Superior temporal gyrus (tissue), 1 donor: ENCODE measurements at regions not wholly inside any gene's neighbourhood (a gene's known extent, or its start where the extent isn't known, plus 50 kb on each side); places are given as distances from the start of the nearest gene placed in this dataset.
"Not testable (repeated sequence)": the region's sequence is repeated elsewhere in the genome, so short reads cannot be mapped to it uniquely, and the experiment has no call there.

ENCODE experiments used
- DNase-seq: peaks from one replicate; pipeline ENCODE4 v3.0.0-alpha.2; 2016; ENCODE audit errors: extremely low spot score

GRCh38 chr18:66440433-66440832 lies 163.5 kb downstream of the CDH19 start:
- no peak for DNase-seq

GRCh38 chr18:66439670-66440069 lies 164.2 kb downstream of the CDH19 start:
- DNase-seq: no peak

- DNase-seq: no peak
These were observed 165.0 kb downstream of the CDH19 start for GRCh38 chr18:66438711-66439536.

GRCh38 chr18:66432636-66433035 lies 171.3 kb downstream of the CDH19 start:
- DNase-seq: no peak

GRCh38 chr18:66428795-66429194 lies 175.1 kb downstream of the CDH19 start:
- no peak for DNase-seq

- DNase-seq: no peak
These were observed 184.5 kb downstream of the CDH19 start for GRCh38 chr18:66419400-66419799.

GRCh38 chr18:66410692-66411091 lies 193.2 kb downstream of the CDH19 start:
- DNase-seq: no peak

GRCh38 chr18:66395671-66396218 lies 208.1 kb downstream of the CDH19 start:
- DNase-seq: no peak

- no peak for DNase-seq
These were observed 210.4 kb downstream of the CDH19 start for GRCh38 chr18:66393463-66393862.

- DNase-seq: no peak
These were observed 226.6 kb downstream of the CDH19 start for GRCh38 chr18:66377291-66377690.

- not testable (repeated sequence) for DNase-seq
These were observed 228.5 kb downstream of the CDH19 start for GRCh38 chr18:66375391-66375790.

- DNase-seq: no peak
These were observed 256.9 kb downstream of the CDH19 start for GRCh38 chr18:66346833-66347588.

- no peak for DNase-seq
These were observed 259.7 kb downstream of the CDH19 start for GRCh38 chr18:66344227-66344626.

GRCh38 chr18:66342577-66342976 lies 261.3 kb downstream of the CDH19 start:
- no peak for DNase-seq

- DNase-seq: no peak
These were observed 269.4 kb downstream of the CDH19 start for GRCh38 chr18:66334534-66334933.

GRCh38 chr18:66329716-66330115 lies 274.2 kb downstream of the CDH19 start:
- no peak for DNase-seq

GRCh38 chr18:66328296-66328878 lies 275.5 kb downstream of the CDH19 start:
- no peak for DNase-seq

- DNase-seq: no peak
These were observed 278.6 kb downstream of the CDH19 start for GRCh38 chr18:66325251-66325650.

GRCh38 chr18:66324616-66325015 lies 279.3 kb downstream of the CDH19 start:
- DNase-seq: no peak

- DNase-seq: no peak
These were observed 286.4 kb downstream of the CDH19 start for GRCh38 chr18:66317243-66318090.

- no peak for DNase-seq
These were observed 287.2 kb downstream of the CDH19 start for GRCh38 chr18:66316701-66317100.
